HepG2 (cell line): ENCODE measurements at regions not wholly inside any gene's neighbourhood (a gene's known extent, or its start where the extent isn't known, plus 50 kb on each side); places are given as distances from the start of the nearest gene placed in this dataset.

ENCODE experiments used
- ATAC-seq: fragments of 200-7000 bp; cut with Tn5 transposase; 3 replicates; pipeline ENCODE4 v1.9.1; 2020; ENCODE audit warnings: mild to moderate bottlenecking, moderate library complexity
- BruUV-seq: library from RNA; stranded (reverse); fragments of 400-500 nt; replicated peaks from 2 replicates; lab custom pipeline; 2021; lab: Mats Ljungman, UMichigan
- CTCF ChIA-PET: fragments of 300-600 bp; formaldehyde crosslinking; extraction: SDS; loops from one replicate; lab custom pipeline; 2021; ENCODE audit warnings: low total read pairs, inconsistent platforms, low intra/inter-chr PET ratio; lab: Yijun Ruan, JAX
- POLR2A ChIA-PET: fragments of 350-600 bp; sonication (Branson Sonifier 250); formaldehyde crosslinking; loops from one replicate; lab custom pipeline; 2020; ENCODE audit warnings: antibody characterized with exemption, inconsistent platforms; lab: Yijun Ruan, JAX
- DNase-seq: peaks from one replicate; pipeline ENCODE4 v3.0.0-alpha.2; 2015; ENCODE audit warnings: low spot score
- FAIRE-seq: peaks from 3 replicates; lab custom pipeline; 2011; peaks lifted over from hg19 to GRCh38; lab: Jason Lieb, UNC
- H2AFZ ChIP-seq: one replicate; pipeline ENCODE4 v1.6.1; 2011; ENCODE audit warnings: low read length, inconsistent platforms
- H3K27ac ChIP-seq: fragments of 300-600 bp; 3 replicates; pipeline ENCODE4 v1.8.0; 2011; ENCODE audit warnings: mixed run types, mild to moderate bottlenecking, mixed read lengths, low read length, inconsistent platforms; ENCODE audit not compliant: insufficient read depth; ENCODE audit errors: extremely low read length
- H3K27me3 ChIP-seq, 2 experiments: fragments of 200-600 bp in 1 of 2; 2 replicates in 1 of 2; 3 replicates in 1 of 2; pipeline versions ENCODE4 v1.6.0 to v1.8.0; 2011; ENCODE audit warnings: low read length in 2 of 2, mild to moderate bottlenecking in 2 of 2, moderate library complexity in 2 of 2, inconsistent platforms in 1 of 2; ENCODE audit not compliant: insufficient read depth in 2 of 2, control insufficient read depth in 1 of 2
- H3K36me3 ChIP-seq, 2 experiments: fragments of 200-600 bp in 1 of 2; replicated peaks in 1 of 2; 2 replicates in 1 of 2; 3 replicates in 1 of 2; pipeline versions ENCODE4 v1.5.1 to v1.8.0; 2011; ENCODE audit warnings: low read length in 2 of 2, inconsistent platforms in 1 of 2; ENCODE audit not compliant: insufficient read depth in 2 of 2, control insufficient read depth in 1 of 2
- H3K4me1 ChIP-seq: 2 replicates; pipeline ENCODE4 v1.5.1; 2012; ENCODE audit warnings: low read length, inconsistent platforms; ENCODE audit not compliant: insufficient read depth
- H3K4me2 ChIP-seq: 2 replicates; pipeline ENCODE4 v1.6.0; 2011; ENCODE audit warnings: low read depth, low read length, inconsistent platforms
- H3K4me3 ChIP-seq, 3 experiments: fragments of 200-600 bp in 1 of 3; sonication (generic), shearing (Covaris generic) in 1 of 3; replicated peaks in 1 of 3; 2 replicates each; pipeline ENCODE4 v1.5.1; 2011 to 2016; ENCODE audit warnings: low read length in 3 of 3, inconsistent platforms in 2 of 3, low read depth in 2 of 3, mild to moderate bottlenecking in 2 of 3, control low read depth in 1 of 3, mixed read lengths in 1 of 3; ENCODE audit not compliant: insufficient read depth in 1 of 3
- H3K79me2 ChIP-seq: one replicate; pipeline ENCODE4 v1.6.1; 2011; ENCODE audit warnings: low read length, inconsistent platforms; ENCODE audit not compliant: insufficient read depth
- H3K9ac ChIP-seq: 2 replicates; pipeline ENCODE4 v1.6.0; 2011; ENCODE audit warnings: mild to moderate bottlenecking, low read depth, low read length, inconsistent platforms; ENCODE audit not compliant: insufficient read depth
- H3K9me3 ChIP-seq: 2 replicates; pipeline ENCODE4 v1.5.1; 2012; ENCODE audit warnings: mild to moderate bottlenecking, low read length
- H4K20me1 ChIP-seq: 2 replicates; pipeline ENCODE4 v1.6.0; 2011; ENCODE audit warnings: inconsistent platforms, mild to moderate bottlenecking, low read length, moderate library complexity; ENCODE audit not compliant: insufficient read depth
- DBP ChIP-seq: sonication (generic); formaldehyde crosslinking; IDR thresholded peaks from 2 replicates; pipeline ENCODE4 v1.4.0; 2020; ENCODE audit warnings: missing genetic modification reagents; ENCODE audit errors: not compliant biosample characterization
- ERF ChIP-seq: IDR thresholded peaks from 2 replicates; pipeline ENCODE4 v1.6.1; 2018; ENCODE audit warnings: missing biosample characterization, missing genetic modification reagents
- HBP1 ChIP-seq: IDR thresholded peaks from 2 replicates; pipeline ENCODE4 v1.6.1; 2016; ENCODE audit warnings: low read depth, control low read depth
- HNF1B ChIP-seq: sonication (generic); formaldehyde crosslinking; IDR thresholded peaks from 2 replicates; pipeline ENCODE4 v1.5.1; 2020; ENCODE audit warnings: mild to moderate bottlenecking, moderate library complexity, missing genetic modification reagents
- KLF11 ChIP-seq: IDR thresholded peaks from 2 replicates; pipeline ENCODE4 v1.6.1; 2016; ENCODE audit warnings: missing compliant biosample characterization
- KLF9 ChIP-seq: IDR thresholded peaks from 2 replicates; pipeline ENCODE4 v1.6.1; 2016; ENCODE audit warnings: low read depth
- NPAS2 ChIP-seq: sonication (generic); formaldehyde crosslinking; IDR thresholded peaks from 2 replicates; pipeline ENCODE4 v1.8.0; 2022; ENCODE audit warnings: mild to moderate bottlenecking, missing genetic modification reagents, borderline replicate concordance
- ZBTB20 ChIP-seq: sonication (generic); formaldehyde crosslinking; IDR thresholded peaks from 2 replicates; pipeline ENCODE4 v1.8.1; 2023; ENCODE audit warnings: missing genetic modification reagents, low read depth, mild to moderate bottlenecking, borderline replicate concordance
- ZBTB38 ChIP-seq: sonication (generic); formaldehyde crosslinking; IDR thresholded peaks from 2 replicates; pipeline ENCODE4 v1.5.1; 2020; ENCODE audit warnings: mild to moderate bottlenecking, missing genetic modification reagents
- ZMAT3 ChIP-seq: sonication (generic); formaldehyde crosslinking; conservative IDR thresholded peaks from 2 replicates; pipeline ENCODE4 v1.7.0; 2021; ENCODE audit warnings: missing genetic modification reagents
- ZNF142 ChIP-seq: sonication (generic); formaldehyde crosslinking; IDR thresholded peaks from 2 replicates; pipeline ENCODE4 v1.4.0; 2020; ENCODE audit warnings: missing genetic modification reagents
- ZNF549 ChIP-seq: sonication (generic); formaldehyde crosslinking; IDR thresholded peaks from 2 replicates; pipeline ENCODE4 v1.5.0; 2020; ENCODE audit warnings: missing genetic modification reagents
- ZNF557 ChIP-seq: sonication (generic); formaldehyde crosslinking; IDR thresholded peaks from 2 replicates; pipeline ENCODE4 v1.4.0; 2020; ENCODE audit warnings: missing genetic modification reagents
- ZNF569 ChIP-seq: sonication (generic); formaldehyde crosslinking; IDR thresholded peaks from 2 replicates; pipeline ENCODE4 v1.5.0; 2020; ENCODE audit warnings: mild to moderate bottlenecking, missing genetic modification reagents, moderate library complexity, borderline replicate concordance
- ZNF850 ChIP-seq: sonication (generic); formaldehyde crosslinking; conservative IDR thresholded peaks from 2 replicates; pipeline ENCODE4 v1.9.0; 2021; ENCODE audit warnings: mild to moderate bottlenecking, missing genetic modification reagents
- WGBS: methylation state at CpG from one replicate; pipeline ENCODE4 v1.1.6; 2017; ENCODE audit warnings: low lambda C conversion rate; 5-methylcytosine and 5-hydroxymethylcytosine counted together
- in situ Hi-C: cut with HindIII; loops from 2 replicates; pipeline ENCODE4 v1.10.0; 2017; ENCODE audit warnings: low pct_unique_long_range_greater_than_20kb; ENCODE audit not compliant: extremely low pct_ligation_motif_present
- intact Hi-C: fragments of 100-400 bp; cut with micrococcal nuclease; formaldehyde crosslinking; loops from one replicate; pipeline ENCODE4 v1.10.0; 2022; ENCODE audit not compliant: unreplicated experiment

GRCh38 chr2:234797566-234798250 lies 154.1 kb upstream of the SH3BP4 start:
- H3K36me3 ChIP-seq, result no peaks in the 10 kb centered on the region
- FAIRE-seq (no peak), DNase-seq (no peak), ATAC-seq (no peak)
- POLR2A ChIA-PET, result interaction anchor here (1.4 kb wide), 1 partner anchor 9 kb away, joined by 3 read pairs; no protein-coding TSS in a partner anchor
- H3K27me3 ChIP-seq, result no peaks in the 10 kb centered on the region
- H3K4me2 ChIP-seq, result no peak overlapping the region
- H3K9me3 ChIP-seq, result no peaks in the 10 kb centered on the region
- no TSS peak for BruUV-seq
- H3K4me3 ChIP-seq, result no peak overlapping the region
- WGBS, result 83% methylated on average over 11 of the region's 15 CpGs
- intact Hi-C loops (loop anchor here (5.0 kb wide), 1 partner anchor 155 kb away; the partner anchor contains the start of gene SH3BP4), in situ Hi-C loops (no loop called here)
- H2AFZ ChIP-seq, result peak overlapping the region; percentile 11
- no peak overlapping the region for H3K9ac ChIP-seq
- no peaks in the 10 kb centered on the region for H3K79me2 ChIP-seq
- H3K27ac ChIP-seq, result no peak overlapping the region
- CTCF ChIA-PET, result no interaction called here
- no peaks in the 10 kb centered on the region for H4K20me1 ChIP-seq
- H3K4me1 ChIP-seq, result peaks cover 63% of the 10 kb centered on the region
- TF ChIP-seq ERF (CRISPR knock-in tag) (no peak), ZBTB38 (CRISPR knock-in tag) (peak; percentile 78; the same call in 1 of the 2 replicates), HBP1 (no peak), DBP (CRISPR knock-in tag) (no peak), KLF11 (CRISPR knock-in tag) (no peak), ZNF549 (CRISPR knock-in tag) (no peak), KLF9 (CRISPR knock-in tag) (no peak), ZNF850 (CRISPR knock-in tag) (no peak), ZNF557 (CRISPR knock-in tag) (no peak), ZNF142 (CRISPR knock-in tag) (no peak), ZMAT3 (CRISPR knock-in tag) (no peak), NPAS2 (CRISPR knock-in tag) (no peak), ZBTB20 (no peak), ZNF569 (no peak), HNF1B (CRISPR knock-in tag) (no peak)
